ENCODE measurements at regions not wholly inside any gene's neighbourhood (a gene's known extent, or its start where the extent isn't known, plus 50 kb on each side); places are given as distances from the start of the nearest gene placed in this dataset.

GRCh38 chr6:134551245-134551960, 233.5 kb upstream of the SGK1 start:
- WGBS, 2 donors = 68 to 84% methylated on average over 6 of the region's 6 CpGs
- H3K27ac ChIP-seq = no peak overlapping the region
- H3K4me3 ChIP-seq (replicated peaks in 1 of 3) = no peak overlapping the region
- no peak for DNase-seq
- H3K27me3 ChIP-seq = no peaks in the 10 kb centered on the region
- H3K36me3 ChIP-seq = no peaks in the 10 kb centered on the region
- H3K9me3 ChIP-seq = no peaks in the 10 kb centered on the region
- TF ChIP-seq CTCF (IDR thresholded peaks at IDR 0.05) (no peak), POLR2A (IDR thresholded peaks at IDR 0.05) (no peak)
- intact Hi-C loops (cut with DNase I) = no loop called here
- H3K4me1 ChIP-seq = no peaks in the 10 kb centered on the region

- Histone ChIP-seq H3K9me3 (no peaks in the 10 kb centered on the region), H3K36me3 (no peaks in the 10 kb centered on the region), H3K4me3 (replicated peaks in 1 of 3) (no peak overlapping the region), H3K4me1 (no peaks in the 10 kb centered on the region), H3K27me3 (no peaks in the 10 kb centered on the region), H3K27ac (no peak overlapping the region)
- DNase-seq = no peak
- TF ChIP-seq CTCF (IDR thresholded peaks at IDR 0.05) (no peak), POLR2A (IDR thresholded peaks at IDR 0.05) (no peak)
- 67 to 81% methylated on average over 3 of the region's 3 CpGs for WGBS, 2 donors
- intact Hi-C loops (cut with DNase I) = no loop called here
Observed at GRCh38 chr6:134550604-134551003, 232.7 kb upstream of the SGK1 start.

- intact Hi-C loops (cut with DNase I) = no loop called here
Observed at GRCh38 chr6:134549854-134550253, 231.9 kb upstream of the SGK1 start.

GRCh38 chr6:134546962-134547645, 229.2 kb upstream of the SGK1 start:
- Histone ChIP-seq H3K4me3 (replicated peaks in 1 of 3) (no peak overlapping the region), H3K4me1 (no peaks in the 10 kb centered on the region), H3K27ac (no peak overlapping the region), H3K27me3 (no peaks in the 10 kb centered on the region), H3K9me3 (no peaks in the 10 kb centered on the region), H3K36me3 (no peaks in the 10 kb centered on the region)
- 77 to 80% methylated on average over 8 of the region's 8 CpGs for WGBS, 2 donors
- TF ChIP-seq CTCF (IDR thresholded peaks at IDR 0.05) (no peak), POLR2A (IDR thresholded peaks at IDR 0.05) (no peak)
- no peak for DNase-seq
- intact Hi-C loops (cut with DNase I) = no loop called here

More at GRCh38 chr6:134549854-134550253, 231.9 kb upstream of the SGK1 start:
- H3K4me1 ChIP-seq = no peaks in the 10 kb centered on the region
- DNase-seq = no peak
- no peak overlapping the region for H3K4me3 ChIP-seq (replicated peaks in 1 of 3)
- TF ChIP-seq POLR2A (IDR thresholded peaks at IDR 0.05) (no peak), CTCF (IDR thresholded peaks at IDR 0.05) (no peak)
- H3K27me3 ChIP-seq = no peaks in the 10 kb centered on the region
- H3K36me3 ChIP-seq = no peaks in the 10 kb centered on the region
- no peaks in the 10 kb centered on the region for H3K9me3 ChIP-seq
- H3K27ac ChIP-seq = no peak overlapping the region

- intact Hi-C loops (cut with DNase I) = no loop called here
- H3K4me1 ChIP-seq = no peaks in the 10 kb centered on the region
- no peak overlapping the region for H3K27ac ChIP-seq
- no peak for DNase-seq
- H3K27me3 ChIP-seq = no peaks in the 10 kb centered on the region
- WGBS, 2 donors = 84 to 96% methylated on average over 2 of the region's 2 CpGs
- no peaks in the 10 kb centered on the region for H3K9me3 ChIP-seq
- no peak overlapping the region for H3K4me3 ChIP-seq (replicated peaks in 1 of 3)
- H3K36me3 ChIP-seq = no peaks in the 10 kb centered on the region
- no peak for TF ChIP-seq POLR2A (IDR thresholded peaks at IDR 0.05)
- TF ChIP-seq CTCF (IDR thresholded peaks at IDR 0.05) = no peak
Observed at GRCh38 chr6:134544737-134545136, 226.8 kb upstream of the SGK1 start.
